Natural killer cell (primary cell): ENCODE measurements at regions not wholly inside any gene's neighbourhood (a gene's known extent, or its start where the extent isn't known, plus 50 kb on each side); places are given as distances from the start of the nearest gene placed in this dataset.

Experiments used
- ATAC-seq, 3 donors: fragments of 150-1000 bp in 2 of 3; fragments of 200-7000 bp in 1 of 3; cut with Tn5 transposase; 1 replicate in 1 of 3; 2 replicates in 2 of 3; pipeline ENCODE4 v1.10.0; 2021; ENCODE audit warnings: mild to moderate bottlenecking in 2 of 3, moderate library complexity in 2 of 3
- DNase-seq, 2 donors: peaks; one replicate each; pipeline versions ENCODE4 v3.0.0 to v3.0.0-alpha.2; 2013 to 2021; ENCODE audit warnings: mixed read lengths in 1 of 2
- H3K27ac ChIP-seq: one replicate; pipeline ENCODE4 v1.5.1; 2013; ENCODE audit warnings: mild to moderate bottlenecking, low read length
- H3K27me3 ChIP-seq: one replicate; pipeline ENCODE4 v1.6.1; 2013; ENCODE audit warnings: low read length; ENCODE audit not compliant: control insufficient read depth, insufficient read depth
- H3K36me3 ChIP-seq: one replicate; pipeline ENCODE4 v1.6.1; 2013; ENCODE audit warnings: low read length; ENCODE audit not compliant: control insufficient read depth, insufficient read depth
- H3K4me1 ChIP-seq: one replicate; pipeline ENCODE4 v1.6.1; 2013; ENCODE audit warnings: low read length; ENCODE audit not compliant: control insufficient read depth, insufficient read depth
- H3K4me3 ChIP-seq: one replicate; pipeline ENCODE4 v1.5.1; 2013; ENCODE audit warnings: low read length
- H3K9me3 ChIP-seq: one replicate; pipeline ENCODE4 v1.6.1; 2013; ENCODE audit warnings: low read length; ENCODE audit not compliant: control insufficient read depth, insufficient read depth
- H3K27ac Mint-ChIP-seq, 2 donors: one replicate each; pipeline ENCODE4 v1.8.0; 2022; ENCODE audit warnings: mild to moderate bottlenecking in 2 of 2, mixed read lengths in 2 of 2, moderate library complexity in 1 of 2
- H3K27me3 Mint-ChIP-seq, 2 donors: one replicate each; pipeline ENCODE4 v1.8.0; 2022; ENCODE audit warnings: low read depth in 2 of 2, mixed read lengths in 2 of 2
- H3K36me3 Mint-ChIP-seq: one replicate; pipeline ENCODE4 v1.8.0; 2022; ENCODE audit warnings: mixed read lengths
- H3K4me1 Mint-ChIP-seq, 2 donors: one replicate each; pipeline ENCODE4 v1.8.0; 2022; ENCODE audit warnings: mixed read lengths in 2 of 2
- H3K4me3 Mint-ChIP-seq: one replicate; pipeline ENCODE4 v1.8.0; 2022; ENCODE audit warnings: mild to moderate bottlenecking, moderate library complexity, mixed read lengths
- H3K9me3 Mint-ChIP-seq, 2 donors: one replicate each; pipeline ENCODE4 v1.8.0; 2022; ENCODE audit warnings: mixed read lengths in 2 of 2
- CTCF ChIP-seq: fragments of 200-600 bp; IDR thresholded peaks from one replicate; pipeline ENCODE4 v1.8.0; 2022; ENCODE audit warnings: antibody characterized with exemption
- whole genome bisulfite sequencing: methylation state at CpG from one replicate; pipeline ENCODE4 v1.1.7; 2013; ENCODE audit warnings: missing lambda C conversion rate; ENCODE audit not compliant: insufficient coverage; 5-methylcytosine and 5-hydroxymethylcytosine counted together
- intact Hi-C: fragments of 100-400 bp; cut with micrococcal nuclease; formaldehyde crosslinking; loops from one replicate; pipeline ENCODE4 v1.14.2; 2022

DNA sequence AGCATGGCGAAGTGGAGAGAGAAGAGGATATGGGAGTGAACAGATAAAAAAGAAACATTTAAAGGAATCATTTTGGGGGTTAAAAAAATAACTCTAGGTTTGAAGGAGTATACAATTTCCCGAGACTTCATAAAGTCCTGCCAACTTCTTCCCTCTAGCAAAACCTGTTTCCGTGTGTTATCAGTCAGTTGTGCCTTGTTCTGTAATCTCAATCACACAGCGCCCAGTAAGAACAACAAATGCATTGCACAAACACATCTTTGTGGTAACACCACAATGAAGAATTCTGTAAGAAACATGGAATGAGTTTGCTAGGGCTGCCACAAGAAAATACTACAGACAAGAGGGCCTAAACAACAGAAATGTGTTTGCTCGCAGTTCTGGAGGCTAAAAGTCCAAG, 144.7 kb upstream of the FUT8 start:
- ATAC-seq (no peak), DNase-seq (no peak)
- no peaks in the 10 kb centered on the region for H3K4me1 ChIP-seq
- H3K9me3 ChIP-seq: no peaks in the 10 kb centered on the region
- H3K36me3 Mint-ChIP-seq: no peaks in the 10 kb centered on the region
- H3K27me3 Mint-ChIP-seq: no peaks in the 10 kb centered on the region
- H3K4me1 Mint-ChIP-seq: no peaks in the 10 kb centered on the region
- 93% methylated on average over 5 of the region's 5 CpGs for WGBS
- no peak overlapping the region for H3K4me3 ChIP-seq
- no peak for TF ChIP-seq CTCF
- no peaks in the 10 kb centered on the region for H3K9me3 Mint-ChIP-seq
- H3K27ac Mint-ChIP-seq: no peak overlapping the region
- intact Hi-C loops: no loop called here
- H3K4me3 Mint-ChIP-seq: no peak overlapping the region
- no peaks in the 10 kb centered on the region for H3K36me3 ChIP-seq
- H3K27me3 ChIP-seq: no peaks in the 10 kb centered on the region
- no peak overlapping the region for H3K27ac ChIP-seq

DNA sequence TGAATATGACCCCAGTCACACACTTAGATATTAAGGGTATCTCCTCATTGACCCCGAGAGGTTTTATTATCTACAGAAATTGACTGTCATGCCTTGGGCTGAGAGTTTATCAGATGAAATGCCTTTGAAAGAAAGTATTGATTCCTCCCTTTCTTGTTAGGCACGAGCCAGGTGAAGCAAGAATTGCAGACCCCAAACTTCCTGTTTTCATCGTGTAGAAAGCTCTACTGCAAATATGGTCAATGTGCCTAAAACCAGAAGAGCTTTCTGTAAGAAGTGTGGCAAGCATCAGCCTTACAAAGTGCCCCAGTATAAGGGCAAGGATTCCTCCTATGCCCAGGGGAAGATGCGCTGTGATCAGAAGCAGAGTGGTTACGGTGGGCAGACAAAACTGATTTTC, 143.9 kb upstream of the FUT8 start:
- Mint-ChIP-seq H3K4me1 (no peaks in the 10 kb centered on the region), H3K27me3 (no peaks in the 10 kb centered on the region), H3K27ac (no peak overlapping the region), H3K9me3 (no peaks in the 10 kb centered on the region), H3K4me3 (no peak overlapping the region), H3K36me3 (no peaks in the 10 kb centered on the region)
- no peak overlapping the region for H3K27ac ChIP-seq
- 61% methylated on average over 5 of the region's 5 CpGs for WGBS
- no peak for ATAC-seq
- H3K36me3 ChIP-seq: no peaks in the 10 kb centered on the region
- intact Hi-C loops: no loop called here
- H3K9me3 ChIP-seq: no peaks in the 10 kb centered on the region
- no peak overlapping the region for H3K4me3 ChIP-seq
- H3K4me1 ChIP-seq: no peaks in the 10 kb centered on the region
- no peak for DNase-seq
- TF ChIP-seq CTCF: no peak
- H3K27me3 ChIP-seq: no peaks in the 10 kb centered on the region

DNA sequence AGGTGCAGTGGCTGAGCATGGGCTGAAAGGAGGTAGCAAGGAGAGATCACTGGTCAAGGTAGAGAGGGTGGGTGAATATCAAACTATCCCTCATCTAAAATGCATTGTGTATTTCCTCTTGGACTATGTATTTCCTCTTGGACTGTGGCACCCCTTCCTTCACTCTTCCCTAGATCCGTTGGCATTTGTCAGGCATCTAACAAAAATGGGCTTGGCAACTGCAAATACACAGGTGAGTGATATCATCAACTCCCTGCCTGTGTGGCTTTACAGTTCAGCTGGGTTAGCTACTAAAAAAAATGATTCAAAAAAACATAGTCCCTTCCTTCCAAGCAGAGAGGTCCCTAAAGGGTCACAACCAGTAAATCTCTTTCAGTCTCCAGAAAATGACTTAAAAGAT, 142.8 kb upstream of the FUT8 start:
- Histone ChIP-seq H3K27ac (no peak overlapping the region), H3K36me3 (no peaks in the 10 kb centered on the region), H3K4me1 (no peaks in the 10 kb centered on the region), H3K27me3 (no peaks in the 10 kb centered on the region), H3K4me3 (no peak overlapping the region), H3K9me3 (no peaks in the 10 kb centered on the region)
- H3K27me3 Mint-ChIP-seq: no peaks in the 10 kb centered on the region
- ATAC-seq (no peak), DNase-seq (no peak)
- no peak overlapping the region for H3K4me3 Mint-ChIP-seq
- no peaks in the 10 kb centered on the region for H3K9me3 Mint-ChIP-seq
- no peak for TF ChIP-seq CTCF
- H3K27ac Mint-ChIP-seq: no peak overlapping the region
- H3K4me1 Mint-ChIP-seq: no peaks in the 10 kb centered on the region
- H3K36me3 Mint-ChIP-seq: no peaks in the 10 kb centered on the region
- WGBS: 93% methylated on average over 1 of the region's 1 CpG
- intact Hi-C loops: no loop called here

DNA sequence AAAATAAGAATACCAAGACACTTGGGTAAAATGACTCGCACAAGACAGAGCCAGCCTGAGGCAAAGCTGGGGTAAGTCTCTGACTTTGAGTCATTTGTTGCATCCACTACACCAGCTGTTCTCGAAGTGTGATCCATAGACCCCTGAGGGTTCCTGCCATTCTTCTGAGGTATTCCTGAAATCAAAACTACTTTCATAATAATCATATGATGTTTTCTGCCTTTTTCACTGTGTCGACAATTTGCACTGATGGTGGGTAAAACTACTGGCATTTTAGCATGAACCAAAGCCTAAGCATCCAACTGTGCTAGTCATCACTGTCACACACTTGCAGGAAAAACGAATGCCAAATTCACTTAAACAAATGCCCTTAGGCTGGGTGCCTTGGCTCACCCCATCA, 135.5 kb upstream of the FUT8 start:
- H3K27ac ChIP-seq: no peak overlapping the region
- H3K9me3 Mint-ChIP-seq: no peaks in the 10 kb centered on the region
- H3K36me3 ChIP-seq: no peaks in the 10 kb centered on the region
- peaks cover 5% of the 10 kb centered on the region in 2 donors for H3K4me1 Mint-ChIP-seq
- ATAC-seq: no peak
- no peak for DNase-seq
- no peaks in the 10 kb centered on the region for H3K9me3 ChIP-seq
- no peak overlapping the region for H3K4me3 Mint-ChIP-seq
- peaks cover 3% of the 10 kb centered on the region for H3K4me1 ChIP-seq
- H3K27me3 ChIP-seq: no peaks in the 10 kb centered on the region
- intact Hi-C loops: no loop called here
- 94% methylated on average over 4 of the region's 4 CpGs for WGBS
- no peaks in the 10 kb centered on the region for H3K27me3 Mint-ChIP-seq
- no peak overlapping the region for H3K4me3 ChIP-seq
- TF ChIP-seq CTCF: no peak
- no peaks in the 10 kb centered on the region for H3K36me3 Mint-ChIP-seq
- H3K27ac Mint-ChIP-seq: no peak overlapping the region
